Panc1 (cell line): ENCODE measurements at regions not wholly inside any gene's neighbourhood (a gene's known extent, or its start where the extent isn't known, plus 50 kb on each side); places are given as distances from the start of the nearest gene placed in this dataset.
A peak's percentile ranks its signal among the peaks of the same experiment; 100 is the strongest.
"Not testable (repeated sequence)": the region's sequence is repeated elsewhere in the genome, so short reads cannot be mapped to it uniquely, and the experiment has no call there.

Experiments used
- ATAC-seq: fragments of 200-7000 bp; cut with Tn5 transposase; 2 replicates; pipeline ENCODE4 v1.9.1; 2020; ENCODE audit warnings: mild to moderate bottlenecking, moderate library complexity
- BruUV-seq: library from RNA; stranded (reverse); fragments of 400-500 nt; replicated peaks from 2 replicates; lab custom pipeline; 2021; lab: Mats Ljungman, UMichigan
- CTCF ChIA-PET: fragments of 300-600 bp; sonication (Branson Sonifier 250); formaldehyde crosslinking; loops from one replicate; lab custom pipeline; 2022; ENCODE audit warnings: antibody characterized with exemption; lab: Charles Lee
- POLR2A ChIA-PET: fragments of 300-600 bp; sonication (Branson Sonifier 250); formaldehyde crosslinking; loops from one replicate; lab custom pipeline; 2022; ENCODE audit warnings: antibody characterized with exemption; lab: Charles Lee
- DNase-seq: peaks from one replicate; pipeline ENCODE4 v3.0.0-alpha.2; 2010; ENCODE audit warnings: low read depth, low spot score
- H3K27ac ChIP-seq: 2 replicates; pipeline ENCODE4 v1.5.1; 2011; ENCODE audit warnings: mild to moderate bottlenecking, low read length, inconsistent platforms
- H3K27me3 ChIP-seq: fragments of 200-500 bp; sonication (Bioruptor generic); 2 replicates; pipeline ENCODE4 v1.6.0; 2014; ENCODE audit warnings: low read length, inconsistent platforms; ENCODE audit not compliant: control insufficient read depth, insufficient read depth
- H3K36me3 ChIP-seq: fragments of 200-500 bp; sonication (Bioruptor generic); 2 replicates; pipeline ENCODE4 v1.5.1; 2014; ENCODE audit warnings: inconsistent platforms, mild to moderate bottlenecking, low read length, moderate library complexity; ENCODE audit not compliant: control insufficient read depth, insufficient read depth
- H3K4me1 ChIP-seq: 2 replicates; pipeline ENCODE4 v1.5.1; 2011; ENCODE audit warnings: inconsistent platforms, mild to moderate bottlenecking, low read length, moderate library complexity; ENCODE audit not compliant: control insufficient read depth, insufficient read depth
- H3K4me3 ChIP-seq, 2 experiments: 2 replicates each; pipeline ENCODE4 v1.5.1; 2011 to 2012; ENCODE audit warnings: low read depth in 2 of 2, low read length in 2 of 2, mild to moderate bottlenecking in 2 of 2, inconsistent platforms in 1 of 2, moderate library complexity in 1 of 2
- H3K9me3 ChIP-seq: fragments of 200-500 bp; sonication (Bioruptor generic); 2 replicates; pipeline ENCODE4 v1.5.1; 2014; ENCODE audit warnings: low read depth, mild to moderate bottlenecking, inconsistent platforms, low read length, moderate library complexity; ENCODE audit not compliant: control insufficient read depth, insufficient read depth
- CTCF ChIP-seq: fragments of 450-650 bp; IDR thresholded peaks from 2 replicates; pipeline ENCODE4 v1.5.1; 2017; ENCODE audit warnings: mild to moderate bottlenecking
- POLR2AphosphoS5 ChIP-seq: IDR thresholded peaks from 2 replicates; pipeline ENCODE4 v1.6.1; 2012; ENCODE audit warnings: mild to moderate bottlenecking, low read depth, low read length, moderate library complexity
- REST ChIP-seq, 2 experiments: IDR thresholded peaks; 2 replicates each; pipeline ENCODE4 v1.6.1; 2011 to 2012; ENCODE audit warnings: low read depth in 2 of 2, control low read depth in 1 of 2, low read length in 1 of 2, mild to moderate bottlenecking in 1 of 2, moderate library complexity in 1 of 2; ENCODE audit not compliant: insufficient read depth in 1 of 2
- SIN3A ChIP-seq: IDR thresholded peaks from 2 replicates; pipeline ENCODE4 v1.6.1; 2012; ENCODE audit warnings: low read depth, mild to moderate bottlenecking, low read length, moderate library complexity, borderline replicate concordance; ENCODE audit not compliant: insufficient read depth
- TCF7L2 ChIP-seq: IDR thresholded peaks from 2 replicates; pipeline ENCODE4 v1.6.1; 2011; ENCODE audit warnings: mild to moderate bottlenecking, low read depth, low read length, inconsistent platforms
- in situ Hi-C: cut with HindIII; loops from 2 replicates; pipeline ENCODE4 v1.10.0; 2016; ENCODE audit warnings: low sequenced_read_pairs, low pct_unique_long_range_greater_than_20kb
- intact Hi-C: fragments of 100-400 bp; cut with micrococcal nuclease; formaldehyde crosslinking; loops from one replicate; pipeline ENCODE4 v1.10.0; 2022; ENCODE audit not compliant: unreplicated experiment

GRCh38 chr2:163132850-163133249, 294.3 kb upstream of the KCNH7 start:
- DNase-seq (no peak), ATAC-seq (no peak)
- Histone ChIP-seq H3K9me3 (no peaks in the 10 kb centered on the region), H3K27ac (no peak overlapping the region), H3K36me3 (no peaks in the 10 kb centered on the region), H3K27me3 (no peaks in the 10 kb centered on the region), H3K4me1 (no peaks in the 10 kb centered on the region), H3K4me3 (no peak overlapping the region)
- in situ Hi-C loops: no loop called here
- no TSS peak for BruUV-seq
- peak; percentile 50; the same call in 1 of the 2 replicates for TF ChIP-seq CTCF
- TF ChIP-seq SIN3A: no peak
- intact Hi-C loops: loop anchor here (1.0 kb wide), 1 partner anchor 243 kb away; no protein-coding TSS in a partner anchor
- ChIA-PET POLR2A (no interaction called here), CTCF (no interaction called here)

GRCh38 chr2:163132207-163132606, 293.6 kb upstream of the KCNH7 start:
- POLR2A ChIA-PET, H3K36me3 ChIP-seq, H3K9me3 ChIP-seq, DNase-seq, intact Hi-C loops, CTCF ChIA-PET, in situ Hi-C loops, H3K4me3 ChIP-seq, H3K27me3 ChIP-seq, H3K27ac ChIP-seq, H3K4me1 ChIP-seq, BruUV-seq, ATAC-seq: not testable (repeated sequence)

GRCh38 chr2:163123526-163123925, 285.0 kb upstream of the KCNH7 start:
- BruUV-seq: no TSS peak
- H3K4me1 ChIP-seq: no peaks in the 10 kb centered on the region
- POLR2A ChIA-PET: no interaction called here
- intact Hi-C loops: no loop called here
- H3K36me3 ChIP-seq: no peaks in the 10 kb centered on the region
- no peak overlapping the region for H3K4me3 ChIP-seq
- no peak overlapping the region for H3K27ac ChIP-seq
- TF ChIP-seq POLR2AphosphoS5: no peak
- TF ChIP-seq CTCF: no peak
- TF ChIP-seq SIN3A: no peak
- TF ChIP-seq TCF7L2: no peak
- no peak for TF ChIP-seq REST (IDR thresholded peaks at IDR 0.05; ENCODE audit: insufficient read depth in 1 of 2, low read depth in 2 of 2, low read length in 1 of 2)
- no peaks in the 10 kb centered on the region for H3K9me3 ChIP-seq
- ATAC-seq: no peak
- no peak for DNase-seq
- CTCF ChIA-PET: no interaction called here
- in situ Hi-C loops: no loop called here
- H3K27me3 ChIP-seq: no peaks in the 10 kb centered on the region
